GM12872 (cell line): ENCODE measurements at regions not wholly inside any gene's neighbourhood (a gene's known extent, or its start where the extent isn't known, plus 50 kb on each side); places are given as distances from the start of the nearest gene placed in this dataset.

Experiments used
- CTCF ChIP-seq: IDR thresholded peaks from 3 replicates; pipeline ENCODE4 v1.5.1; 2011; ENCODE audit warnings: low read depth, mild to moderate bottlenecking, low read length, moderate library complexity; ENCODE audit not compliant: insufficient read depth

GRCh38 chr16:17571499-17572093 is 100.8 kb upstream of the XYLT1 start:
- TF ChIP-seq CTCF = no peak

GRCh38 chr16:17568239-17568638 is 97.5 kb upstream of the XYLT1 start:
- TF ChIP-seq CTCF = no peak

DNA sequence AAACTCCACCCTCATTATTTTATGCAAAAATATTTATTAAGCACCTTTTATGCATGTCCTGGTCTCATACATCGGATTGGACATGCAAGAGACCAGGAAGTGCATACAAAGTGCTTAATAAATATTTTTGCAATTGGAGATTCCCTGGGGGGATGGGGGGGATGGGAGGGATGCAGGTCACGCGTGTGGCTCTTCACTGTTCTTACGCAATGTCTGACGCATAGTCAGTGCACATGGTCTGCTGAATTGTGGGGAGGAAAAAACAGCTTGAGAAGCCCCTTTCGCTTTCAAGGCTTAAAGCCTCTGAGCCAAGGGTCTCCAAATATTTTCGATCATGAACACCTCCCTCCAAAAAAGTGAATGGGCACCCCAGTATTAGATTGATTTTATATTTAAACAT is 96.7 kb upstream of the XYLT1 start:
- TF ChIP-seq CTCF = no peak

- TF ChIP-seq CTCF = no peak
Measured at GRCh38 chr16:17566656-17567450, 96.1 kb upstream of the XYLT1 start.

- TF ChIP-seq CTCF = no peak
Measured at GRCh38 chr16:17566075-17566474, 95.3 kb upstream of the XYLT1 start.

DNA sequence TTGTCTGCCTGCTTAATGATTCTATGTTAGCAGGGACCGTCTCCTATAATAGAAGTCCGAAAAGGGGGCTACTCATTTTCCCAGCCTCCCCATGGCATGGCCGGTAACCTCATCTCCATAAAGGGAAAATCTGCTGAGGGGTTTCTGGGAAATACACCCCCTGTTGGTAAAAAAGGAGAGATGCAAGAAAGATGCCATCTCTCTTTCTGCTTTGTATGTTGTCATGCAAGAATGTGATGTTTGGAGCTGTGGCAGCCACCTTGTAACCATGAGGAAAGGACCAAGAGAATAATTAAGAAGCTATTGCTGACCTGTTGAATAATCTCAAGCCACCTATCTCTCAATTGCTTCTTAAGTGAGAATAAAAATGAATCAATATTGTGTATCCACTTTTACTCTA is 94.8 kb upstream of the XYLT1 start:
- no peak for TF ChIP-seq CTCF

GRCh38 chr16:17564856-17565255 is 94.1 kb upstream of the XYLT1 start:
- no peak for TF ChIP-seq CTCF
